HL-60 (cell line): ENCODE measurements at regions not wholly inside any gene's neighbourhood (a gene's known extent, or its start where the extent isn't known, plus 50 kb on each side); places are given as distances from the start of the nearest gene placed in this dataset.

ENCODE experiments used
- DNase-seq, 2 experiments: peaks; one replicate each; pipeline ENCODE4 v3.0.0-alpha.2; 2010 to 2020; ENCODE audit warnings: low read depth in 1 of 2, low spot score in 1 of 2
- H3K27ac ChIP-seq: fragments of 250-450 bp; sonication (Bioruptor Pico); replicated peaks from 2 replicates; pipeline ENCODE4 v1.5.1; 2020; ENCODE audit warnings: mild to moderate bottlenecking, moderate library complexity
- H3K27me3 ChIP-seq: fragments of 250-450 bp; sonication (Bioruptor Pico); 2 replicates; pipeline ENCODE4 v1.5.1; 2021; ENCODE audit warnings: mild to moderate bottlenecking, moderate library complexity; ENCODE audit not compliant: insufficient read depth, poor library complexity, severe bottlenecking
- H3K4me3 ChIP-seq: replicated peaks from 2 replicates; pipeline ENCODE4 v1.5.1; 2011; ENCODE audit warnings: mild to moderate bottlenecking, control low read depth, low read length; ENCODE audit not compliant: insufficient read depth
- CTCF ChIP-seq: IDR thresholded peaks from one replicate; pipeline ENCODE4 v1.5.1; 2011; ENCODE audit warnings: low read length, control low read depth, inconsistent platforms; ENCODE audit not compliant: insufficient read depth
- GABPA ChIP-seq: IDR thresholded peaks from 2 replicates; pipeline ENCODE4 v1.6.1; 2012; ENCODE audit warnings: low read depth
- POLR2AphosphoS5 ChIP-seq: IDR thresholded peaks from 2 replicates; pipeline ENCODE4 v1.6.1; 2012; ENCODE audit warnings: low read depth
- REST ChIP-seq: IDR thresholded peaks from 2 replicates; pipeline ENCODE4 v1.6.1; 2012; ENCODE audit warnings: low read depth; ENCODE audit not compliant: insufficient replicate concordance
- SPI1 ChIP-seq: IDR thresholded peaks from 2 replicates; pipeline ENCODE4 v1.6.1; 2012; ENCODE audit warnings: low read depth, mild to moderate bottlenecking, borderline replicate concordance

DNA sequence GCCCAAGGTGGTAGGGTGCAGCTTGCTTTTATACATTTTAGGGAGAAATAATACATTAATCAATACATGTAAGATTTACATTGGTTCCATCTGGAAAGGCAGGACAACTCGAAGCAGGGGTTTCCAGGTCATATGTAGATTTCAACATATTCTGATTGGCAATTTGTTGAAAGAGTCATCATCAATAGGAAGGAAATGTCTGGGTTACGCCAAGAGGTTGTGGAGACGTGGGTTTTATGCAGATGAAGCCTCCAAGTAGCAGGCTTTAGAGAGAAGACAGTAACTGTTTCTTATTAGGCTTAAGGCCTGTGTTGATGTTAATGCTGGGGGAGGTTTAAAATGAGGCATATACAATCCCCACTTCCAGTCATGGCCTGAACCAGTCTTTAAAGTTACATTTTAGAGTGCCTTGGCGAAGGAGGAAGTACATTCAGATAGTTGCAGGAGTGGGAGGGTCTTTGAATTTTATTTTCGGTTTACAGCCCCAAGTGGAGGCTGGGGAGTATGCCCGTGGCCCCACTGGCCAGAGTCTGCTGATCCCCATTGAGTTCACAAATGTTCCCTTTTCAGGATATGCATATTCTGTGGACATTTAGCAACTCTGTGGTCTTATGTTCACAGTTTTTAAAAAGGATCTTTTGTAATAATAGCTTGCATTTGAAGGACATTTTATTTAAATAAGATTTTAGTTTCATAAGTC lies 166.0 kb upstream of the GDF10 start:
- H3K27me3 ChIP-seq = no peaks in the 10 kb centered on the region
- no peak overlapping the region for H3K4me3 ChIP-seq
- no peak for TF ChIP-seq POLR2AphosphoS5
- no peak for TF ChIP-seq CTCF
- 0 out of 2 replicates have a peak, but pooled peaks have one; percentile 26 for TF ChIP-seq SPI1
- no peak for TF ChIP-seq REST
- TF ChIP-seq GABPA = no peak
- peak overlapping the region; percentile 46 for H3K27ac ChIP-seq
- peak in 1 of 2 experiments; percentile 71 for DNase-seq

DNA sequence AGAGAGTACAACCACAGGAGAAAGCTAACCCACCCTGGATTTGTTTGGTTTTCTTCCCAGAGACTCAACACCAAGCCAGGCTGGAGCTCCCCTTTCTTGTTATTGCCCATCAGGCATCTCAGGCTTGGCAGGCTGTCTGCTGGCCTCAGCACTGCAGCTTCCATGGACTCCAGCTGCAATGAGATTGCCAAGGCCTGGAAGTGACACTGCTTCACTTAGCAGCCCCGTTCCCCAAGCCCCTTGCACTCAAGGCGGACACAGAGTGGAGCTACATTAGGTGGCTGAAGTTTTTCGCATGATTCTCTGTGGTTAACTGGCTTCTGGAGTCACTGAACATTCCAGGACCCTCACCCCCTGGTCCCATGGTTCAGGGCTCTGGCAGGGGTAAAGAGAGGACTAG lies 163.1 kb upstream of the GDF10 start:
- TF ChIP-seq CTCF (no peak), GABPA (no peak), POLR2AphosphoS5 (no peak), SPI1 (no peak), REST (no peak)
- no peaks in the 10 kb centered on the region for H3K27me3 ChIP-seq
- no peak overlapping the region for H3K27ac ChIP-seq
- no peak overlapping the region for H3K4me3 ChIP-seq
- DNase-seq = no peak

DNA sequence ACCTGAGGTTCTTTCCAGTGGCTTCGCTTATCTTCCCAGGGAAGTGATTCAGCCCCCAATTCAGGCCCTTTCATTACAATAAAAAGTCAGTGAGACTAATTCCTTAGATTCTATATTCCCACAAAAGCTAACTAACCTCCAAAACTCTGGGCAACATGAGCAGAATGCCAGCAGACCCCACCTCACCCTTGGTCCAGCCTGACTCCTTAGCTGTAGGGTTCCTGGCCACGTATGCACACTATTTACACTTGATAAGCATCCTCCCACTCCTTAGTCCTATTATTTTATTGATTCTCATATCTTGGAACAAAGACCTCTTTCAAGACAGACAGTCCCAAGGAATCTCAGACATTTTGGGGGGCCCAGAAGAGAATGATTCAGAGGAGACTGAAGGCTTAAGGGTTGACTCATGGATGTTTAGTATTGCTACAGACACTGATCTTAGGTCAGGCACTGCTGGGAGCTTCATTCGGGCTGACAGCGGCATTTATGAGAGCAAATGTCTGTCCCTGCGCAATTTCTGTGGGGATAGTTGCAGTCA lies 162.6 kb upstream of the GDF10 start:
- no peak overlapping the region for H3K27ac ChIP-seq
- DNase-seq = no peak
- no peak overlapping the region for H3K4me3 ChIP-seq
- no peaks in the 10 kb centered on the region for H3K27me3 ChIP-seq
- no peak for TF ChIP-seq GABPA
- TF ChIP-seq REST = no peak
- TF ChIP-seq POLR2AphosphoS5 = no peak
- no peak for TF ChIP-seq CTCF
- no peak for TF ChIP-seq SPI1
